H1 (cell line): ENCODE measurements at regions not wholly inside any gene's neighbourhood (a gene's known extent, or its start where the extent isn't known, plus 50 kb on each side); places are given as distances from the start of the nearest gene placed in this dataset.

Experiments used
- CTCF ChIA-PET: fragments of 300-600 bp; sonication (Branson Sonifier 250); formaldehyde crosslinking; loops from one replicate; lab custom pipeline; 2021; ENCODE audit not compliant: partially characterized antibody; lab: Charles Lee
- POLR2A ChIA-PET: fragments of 300-600 bp; sonication (Branson Sonifier 250); formaldehyde crosslinking; loops from one replicate; lab custom pipeline; 2021; ENCODE audit warnings: inconsistent platforms; ENCODE audit not compliant: partially characterized antibody; lab: Charles Lee
- DNase-seq, 2 experiments: peaks; one replicate each; pipeline versions ENCODE4 v3.0.0 to v3.0.0-alpha.2; 2010 to 2022; ENCODE audit warnings: low spot score in 2 of 2, low read depth in 1 of 2, mixed read lengths in 1 of 2
- FAIRE-seq: peaks from 2 replicates; lab custom pipeline; 2011; peaks lifted over from hg19 to GRCh38; lab: Jason Lieb, UNC
- H2AFZ ChIP-seq: 2 replicates; pipeline ENCODE4 v1.8.1; 2012; ENCODE audit warnings: low read length, inconsistent platforms
- H2AK5ac ChIP-seq: 2 replicates; pipeline ENCODE4 v1.6.1; 2013; ENCODE audit warnings: low read depth, low read length
- H2BK120ac ChIP-seq: replicated peaks from 2 replicates; pipeline ENCODE3; 2013; ENCODE audit warnings: low read depth, low read length, inconsistent platforms
- H2BK12ac ChIP-seq: 2 replicates; pipeline ENCODE4 v1.6.1; 2013; ENCODE audit warnings: low read depth, low read length
- H2BK15ac ChIP-seq: 2 replicates; pipeline ENCODE4 v1.6.1; 2013; ENCODE audit warnings: low read length
- H2BK20ac ChIP-seq: 2 replicates; pipeline ENCODE4 v1.6.1; 2013; ENCODE audit warnings: low read length
- H2BK5ac ChIP-seq: 2 replicates; pipeline ENCODE4 v1.6.1; 2013; ENCODE audit warnings: low read depth, low read length
- H3K14ac ChIP-seq: 2 replicates; pipeline ENCODE4 v1.6.1; 2013; ENCODE audit warnings: inconsistent platforms; ENCODE audit not compliant: insufficient read length
- H3K18ac ChIP-seq: 2 replicates; pipeline ENCODE4 v1.6.1; 2013; ENCODE audit warnings: low read length; ENCODE audit errors: extremely low read depth
- H3K23ac ChIP-seq: 2 replicates; pipeline ENCODE4 v1.6.1; 2013; ENCODE audit warnings: inconsistent platforms; ENCODE audit not compliant: insufficient read length
- H3K23me2 ChIP-seq: 2 replicates; pipeline ENCODE4 v1.6.1; 2013; ENCODE audit warnings: low read depth, low read length
- H3K27ac ChIP-seq: 2 replicates; pipeline ENCODE4 v1.6.1; 2011; ENCODE audit warnings: low read depth, low read length, inconsistent platforms
- H3K27me3 ChIP-seq, 4 experiments: replicated peaks in 1 of 4; 1 replicate in 1 of 4; 2 replicates in 3 of 4; pipeline versions ENCODE4 v1.6.1 to v1.8.1; 2011 to 2013; ENCODE audit warnings: low read length in 3 of 4, mild to moderate bottlenecking in 3 of 4, inconsistent platforms in 2 of 4, mixed read lengths in 2 of 4, moderate library complexity in 1 of 4; ENCODE audit not compliant: control insufficient read depth in 3 of 4, insufficient read depth in 3 of 4; ENCODE audit errors: extremely low read depth in 1 of 4
- H3K36me3 ChIP-seq, 4 experiments: 2 replicates each; pipeline versions ENCODE4 v1.6.1 to v1.8.1; 2011 to 2013; ENCODE audit warnings: mild to moderate bottlenecking in 4 of 4, low read length in 3 of 4, moderate library complexity in 2 of 4, control low read depth in 1 of 4, inconsistent platforms in 1 of 4; ENCODE audit not compliant: insufficient read depth in 4 of 4, control insufficient read depth in 2 of 4
- H3K4ac ChIP-seq: replicated peaks from 2 replicates; pipeline ENCODE3; 2013; ENCODE audit warnings: low read length, low read depth, mixed read lengths, inconsistent platforms; ENCODE audit not compliant: insufficient read length
- H3K4me1 ChIP-seq, 4 experiments: replicated peaks in 1 of 4; 1 replicate in 1 of 4; 2 replicates in 3 of 4; pipeline versions ENCODE4 v1.6.1 to v1.8.1; 2011 to 2013; ENCODE audit warnings: low read length in 3 of 4, inconsistent platforms in 2 of 4, mixed read lengths in 1 of 4; ENCODE audit not compliant: insufficient read depth in 4 of 4, control insufficient read depth in 3 of 4
- H3K4me2 ChIP-seq, 2 experiments: 2 replicates each; pipeline versions ENCODE4 v1.6.1 to v1.8.1; 2011 to 2013; ENCODE audit warnings: low read depth in 2 of 2, low read length in 2 of 2, control low read depth in 1 of 2, inconsistent platforms in 1 of 2, mild to moderate bottlenecking in 1 of 2; ENCODE audit not compliant: insufficient read depth in 1 of 2
- H3K4me3 ChIP-seq, 4 experiments: fragments of 200-600, 300-600 bp in 1 of 4; sonication (generic), shearing (Covaris generic), sonication (Bioruptor Twin) in 1 of 4; 2 replicates each; pipeline versions ENCODE4 v1.5.1 to v1.8.1; 2011 to 2016; ENCODE audit warnings: low read length in 4 of 4, low read depth in 3 of 4, control low read depth in 2 of 4, inconsistent platforms in 2 of 4, mild to moderate bottlenecking in 2 of 4, mixed read lengths in 1 of 4, moderate library complexity in 1 of 4; ENCODE audit not compliant: insufficient read depth in 2 of 4; ENCODE audit errors: extremely low read depth in 1 of 4
- H3K56ac ChIP-seq: replicated peaks from 2 replicates; pipeline ENCODE3; 2013; ENCODE audit warnings: low read depth, mild to moderate bottlenecking, mixed read lengths, low read length, inconsistent platforms; ENCODE audit not compliant: insufficient read length
- H3K79me1 ChIP-seq: 2 replicates; pipeline ENCODE4 v1.6.1; 2013; ENCODE audit warnings: low read depth, low read length, control low read depth
- H3K79me2 ChIP-seq, 2 experiments: 2 replicates each; pipeline versions ENCODE4 v1.6.1 to v1.8.1; 2012 to 2013; ENCODE audit warnings: low read length in 2 of 2, mild to moderate bottlenecking in 2 of 2, inconsistent platforms in 1 of 2; ENCODE audit not compliant: insufficient read depth in 2 of 2, control insufficient read depth in 1 of 2
- H3K9ac ChIP-seq, 4 experiments: replicated peaks in 1 of 4; 1 replicate in 1 of 4; 2 replicates in 3 of 4; pipeline versions ENCODE4 v1.6.1 to v1.8.1; 2011 to 2013; ENCODE audit warnings: low read depth in 3 of 4, low read length in 3 of 4, control low read depth in 2 of 4, mild to moderate bottlenecking in 2 of 4, moderate library complexity in 2 of 4, inconsistent platforms in 1 of 4; ENCODE audit errors: extremely low read depth in 1 of 4
- H3K9me3 ChIP-seq, 2 experiments: 2 replicates each; pipeline versions ENCODE4 v1.6.1 to v1.8.1; 2012 to 2013; ENCODE audit warnings: mild to moderate bottlenecking in 2 of 2, moderate library complexity in 2 of 2, control low read depth in 1 of 2, inconsistent platforms in 1 of 2, low read depth in 1 of 2, low read length in 1 of 2, mixed read lengths in 1 of 2; ENCODE audit not compliant: insufficient read depth in 2 of 2
- H4K20me1 ChIP-seq, 2 experiments: replicated peaks in 1 of 2; 2 replicates each; pipeline versions ENCODE3 to v1.8.1; 2011 to 2013; ENCODE audit warnings: inconsistent platforms in 2 of 2, low read length in 2 of 2, mild to moderate bottlenecking in 1 of 2; ENCODE audit not compliant: insufficient read depth in 2 of 2, control insufficient read depth in 1 of 2
- H4K5ac ChIP-seq: 2 replicates; pipeline ENCODE4 v1.6.1; 2013; ENCODE audit warnings: low read length, low read depth, mixed read lengths, inconsistent platforms; ENCODE audit not compliant: insufficient read length
- H4K8ac ChIP-seq: 2 replicates; pipeline ENCODE4 v1.8.0; 2013; ENCODE audit warnings: mild to moderate bottlenecking, moderate library complexity, low read length, inconsistent platforms; ENCODE audit not compliant: insufficient read depth; ENCODE audit errors: extremely low read depth
- H4K91ac ChIP-seq: replicated peaks from 2 replicates; pipeline ENCODE3; 2013; ENCODE audit warnings: low read length, mixed read lengths, inconsistent platforms; ENCODE audit not compliant: insufficient read length
- ASH2L ChIP-seq: fragments of 200-600, 300-600 bp; sonication (generic); IDR thresholded peaks from one replicate; pipeline ENCODE4 v1.7.1; 2017; ENCODE audit warnings: low read length
- CBX8 ChIP-seq: fragments of 300-800, 300-1000 bp; sonication (generic); IDR thresholded peaks from 2 replicates; pipeline ENCODE4 v1.7.1; 2016; ENCODE audit warnings: low read depth, low read length, borderline replicate concordance
- CEBPB ChIP-seq: IDR thresholded peaks from 2 replicates; pipeline ENCODE4 v1.6.1; 2012; ENCODE audit warnings: low read depth, low read length
- EGR1 ChIP-seq: IDR thresholded peaks from 2 replicates; pipeline ENCODE4 v1.6.1; 2011; ENCODE audit warnings: low read depth, low read length, borderline replicate concordance
- FOSL1 ChIP-seq: IDR thresholded peaks from 2 replicates; pipeline ENCODE4 v1.6.1; 2011; ENCODE audit warnings: mild to moderate bottlenecking, low read depth, low read length, moderate library complexity; ENCODE audit not compliant: insufficient read depth
- JUND ChIP-seq: IDR thresholded peaks from 2 replicates; pipeline ENCODE4 v1.6.1; 2011; ENCODE audit warnings: mild to moderate bottlenecking, improper control_type of control experiment, low read length
- MAFK ChIP-seq: IDR thresholded peaks from 2 replicates; pipeline ENCODE4 v1.6.1; 2012; ENCODE audit warnings: low read depth, mild to moderate bottlenecking, improper control_type of control experiment, low read length
- POLR2AphosphoS5 ChIP-seq: IDR thresholded peaks from 2 replicates; pipeline ENCODE4 v1.6.1; 2011; ENCODE audit warnings: low read depth, low read length
- RAD21 ChIP-seq, 2 experiments: IDR thresholded peaks in 1 of 2; conservative IDR thresholded peaks in 1 of 2; 2 replicates each; pipeline ENCODE4 v1.6.1; 2011; ENCODE audit warnings: low read depth in 2 of 2, low read length in 2 of 2, improper control_type of control experiment in 1 of 2, inconsistent platforms in 1 of 2, mild to moderate bottlenecking in 1 of 2, moderate library complexity in 1 of 2
- RXRA ChIP-seq: IDR thresholded peaks from 2 replicates; pipeline ENCODE4 v1.6.1; 2011; ENCODE audit warnings: low read depth, mild to moderate bottlenecking, low read length, moderate library complexity; ENCODE audit not compliant: insufficient read depth
- SIRT6 ChIP-seq: IDR thresholded peaks from one replicate; pipeline ENCODE4 v1.7.1; 2012; ENCODE audit warnings: low read length, inconsistent platforms
- SRF ChIP-seq: IDR thresholded peaks from 2 replicates; pipeline ENCODE4 v1.6.1; 2011; ENCODE audit warnings: mild to moderate bottlenecking, low read depth, low read length, moderate library complexity
- TAF7 ChIP-seq: optimal IDR thresholded peaks from 2 replicates; pipeline ENCODE3; 2011; ENCODE audit warnings: low read depth, mild to moderate bottlenecking, inconsistent platforms, low read length, moderate library complexity, borderline replicate concordance
- WGBS, 2 experiments: shearing (Covaris generic) in 1 of 2; methylation state at CpG; one replicate each; pipeline versions ENCODE4 v1.1.6 to v1.1.7; 2013 to 2015; ENCODE audit warnings: low lambda C conversion rate in 2 of 2, mixed read lengths in 2 of 2, inconsistent platforms in 1 of 2, low coverage in 1 of 2, missing lambda C conversion rate in 1 of 2; ENCODE audit not compliant: insufficient replicate concordance in 2 of 2, insufficient coverage in 1 of 2, insufficient read length in 1 of 2; ENCODE audit errors: extremely low coverage in 1 of 2, missing lambda C conversion rate in 1 of 2; 5-methylcytosine and 5-hydroxymethylcytosine counted together

DNA sequence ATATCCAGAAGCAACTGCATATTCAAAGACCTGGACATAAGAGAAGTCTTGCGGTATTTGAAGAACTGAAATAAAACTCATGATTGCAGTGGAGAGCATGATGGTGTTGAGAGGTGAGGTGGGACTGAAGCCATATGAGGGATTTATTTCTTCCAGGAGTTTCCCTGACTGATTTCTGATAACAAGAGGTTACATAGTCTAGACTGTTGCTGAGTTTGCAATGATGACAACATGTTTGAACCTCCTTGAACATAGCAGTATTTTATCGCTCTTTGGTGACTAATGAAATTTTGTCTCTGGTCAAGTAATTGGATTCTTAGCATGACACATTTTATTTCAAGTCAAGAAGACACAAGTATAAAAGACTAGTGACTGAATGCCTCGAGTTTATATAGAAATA lies 61.8 kb downstream of the ACTBL2 start:
- Histone ChIP-seq H3K56ac (no peak overlapping the region), H3K4me3 (no peak overlapping the region), H2BK15ac (no peak overlapping the region), H3K36me3 (no peaks in the 10 kb centered on the region), H3K18ac (no peak overlapping the region), H2BK12ac (no peak overlapping the region), H3K79me1 (no peaks in the 10 kb centered on the region), H4K20me1 (no peaks in the 10 kb centered on the region), H3K9me3 (no peaks in the 10 kb centered on the region), H3K23me2 (no peaks in the 10 kb centered on the region), H4K8ac (no peak overlapping the region), H2BK20ac (no peak overlapping the region), H3K9ac (no peak overlapping the region), H3K14ac (no peak overlapping the region), H3K27me3 (no peaks in the 10 kb centered on the region), H3K4ac (no peak overlapping the region), H2BK120ac (no peak overlapping the region), H3K79me2 (no peaks in the 10 kb centered on the region), H4K5ac (no peak overlapping the region), H3K4me2 (no peak overlapping the region), H2AK5ac (no peak overlapping the region), H2BK5ac (no peak overlapping the region), H3K27ac (no peak overlapping the region), H3K23ac (no peak overlapping the region), H3K4me1 (no peaks in the 10 kb centered on the region), H2AFZ (no peak overlapping the region), H4K91ac (no peak overlapping the region)
- CTCF ChIA-PET = interaction anchor here (0.7 kb wide), 1 partner anchor 138 kb away, joined by 3 read pairs; no protein-coding TSS in a partner anchor
- POLR2A ChIA-PET = no interaction called here
- DNase-seq (no peak), FAIRE-seq (no peak)
- WGBS, 2 experiments = 92% methylated on average over 3 of the region's 3 CpGs; no CpG with 5 or more reads in 1 of the 2 experiments
- no peak for TF ChIP-seq TAF7
- TF ChIP-seq MAFK = no peak
- TF ChIP-seq FOSL1 = no peak
- no peak for TF ChIP-seq SRF
- no peak for TF ChIP-seq EGR1
- no peak for TF ChIP-seq CEBPB
- TF ChIP-seq POLR2AphosphoS5 = no peak
- TF ChIP-seq RAD21 (IDR thresholded peaks at IDR 0.05 in 1 of 2, conservative IDR thresholded peaks at IDR 0.05 in 1 of 2; ENCODE audit: low read depth in 2 of 2, low read length in 2 of 2) = no peak
- no peak for TF ChIP-seq SIRT6
- no peak for TF ChIP-seq ASH2L
- TF ChIP-seq JUND = no peak
- TF ChIP-seq CBX8 = no peak
- TF ChIP-seq RXRA = no peak
